Activated B cell treated with CpG ODN at 0.5 μM for 24 hours (primary cell): ENCODE measurements at regions not wholly inside any gene's neighbourhood (a gene's known extent, or its start where the extent isn't known, plus 50 kb on each side); places are given as distances from the start of the nearest gene placed in this dataset.

ENCODE experiments used
- ATAC-seq: fragments of 200-7000 bp; cut with Tn5 transposase; one replicate; pipeline ENCODE4 v1.10.0; 2021; ENCODE audit warnings: low read depth, mild to moderate bottlenecking, moderate library complexity
- CTCF ChIA-PET: fragments of 350-600 bp; sonication (Branson Sonifier 250); formaldehyde crosslinking; loops from one replicate; lab custom pipeline; 2021; ENCODE audit warnings: antibody characterized with exemption; lab: Charles Lee
- POLR2A ChIA-PET: fragments of 350-600 bp; sonication (Branson Sonifier 250); formaldehyde crosslinking; loops from one replicate; lab custom pipeline; 2021; ENCODE audit warnings: antibody characterized with exemption; lab: Charles Lee
- DNase-seq: peaks from one replicate; pipeline ENCODE4 v3.0.0; 2022
- H3K27ac Mint-ChIP-seq: one replicate; pipeline ENCODE4 v1.8.0; 2020; ENCODE audit warnings: mixed read lengths
- H3K27me3 Mint-ChIP-seq: one replicate; pipeline ENCODE4 v1.8.0; 2021; ENCODE audit warnings: mixed read lengths
- H3K36me3 Mint-ChIP-seq: one replicate; pipeline ENCODE4 v1.8.0; 2021; ENCODE audit warnings: low read depth, mixed read lengths
- H3K4me1 Mint-ChIP-seq: one replicate; pipeline ENCODE4 v1.8.0; 2021; ENCODE audit warnings: mixed read lengths
- H3K4me3 Mint-ChIP-seq: one replicate; pipeline ENCODE4 v1.8.0; 2020; ENCODE audit warnings: mild to moderate bottlenecking, mixed read lengths
- H3K9me3 Mint-ChIP-seq: one replicate; pipeline ENCODE4 v1.8.0; 2020; ENCODE audit warnings: mixed read lengths
- intact Hi-C: fragments of 100-400 bp; cut with micrococcal nuclease; formaldehyde crosslinking; loops from one replicate; pipeline ENCODE4 v1.15.1; 2024
- TF ChIP-seq, protein P1 (sequence below): fragments of 200-600 bp; IDR thresholded peaks from one replicate; pipeline ENCODE4 v1.8.0; 2022; ENCODE audit warnings: antibody characterized with exemption, mild to moderate bottlenecking

DNA sequence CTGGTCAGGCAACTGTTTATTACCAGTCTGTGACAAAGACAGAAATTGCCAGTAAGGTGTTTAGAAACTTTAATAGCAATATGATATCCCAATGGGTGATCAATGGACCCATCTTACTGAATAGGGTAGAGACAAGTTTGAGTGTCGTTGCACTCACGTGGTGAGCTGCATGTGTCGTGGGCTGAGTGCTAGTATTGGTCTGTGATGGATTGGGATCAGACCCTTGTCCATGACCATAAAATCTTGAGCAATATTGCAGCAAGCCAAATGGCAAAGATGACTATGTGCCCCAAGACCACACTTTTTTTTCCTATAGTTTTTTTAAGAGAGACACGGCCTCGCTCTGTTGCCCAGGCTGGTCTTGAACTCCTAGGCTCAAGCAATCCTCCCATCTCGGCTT lies 114.5 kb downstream of the PALM2AKAP2 start:
- DNase-seq (no peak), ATAC-seq (no peak)
- Mint-ChIP-seq H3K27ac (no peak overlapping the region), H3K27me3 (no peaks in the 10 kb centered on the region), H3K9me3 (no peaks in the 10 kb centered on the region), H3K36me3 (no peaks in the 10 kb centered on the region), H3K4me1 (peaks cover 15% of the 10 kb centered on the region), H3K4me3 (no peak overlapping the region)
- CTCF ChIA-PET = no interaction called here
- intact Hi-C loops = no loop called here
- TF ChIP-seq, protein P1, sequence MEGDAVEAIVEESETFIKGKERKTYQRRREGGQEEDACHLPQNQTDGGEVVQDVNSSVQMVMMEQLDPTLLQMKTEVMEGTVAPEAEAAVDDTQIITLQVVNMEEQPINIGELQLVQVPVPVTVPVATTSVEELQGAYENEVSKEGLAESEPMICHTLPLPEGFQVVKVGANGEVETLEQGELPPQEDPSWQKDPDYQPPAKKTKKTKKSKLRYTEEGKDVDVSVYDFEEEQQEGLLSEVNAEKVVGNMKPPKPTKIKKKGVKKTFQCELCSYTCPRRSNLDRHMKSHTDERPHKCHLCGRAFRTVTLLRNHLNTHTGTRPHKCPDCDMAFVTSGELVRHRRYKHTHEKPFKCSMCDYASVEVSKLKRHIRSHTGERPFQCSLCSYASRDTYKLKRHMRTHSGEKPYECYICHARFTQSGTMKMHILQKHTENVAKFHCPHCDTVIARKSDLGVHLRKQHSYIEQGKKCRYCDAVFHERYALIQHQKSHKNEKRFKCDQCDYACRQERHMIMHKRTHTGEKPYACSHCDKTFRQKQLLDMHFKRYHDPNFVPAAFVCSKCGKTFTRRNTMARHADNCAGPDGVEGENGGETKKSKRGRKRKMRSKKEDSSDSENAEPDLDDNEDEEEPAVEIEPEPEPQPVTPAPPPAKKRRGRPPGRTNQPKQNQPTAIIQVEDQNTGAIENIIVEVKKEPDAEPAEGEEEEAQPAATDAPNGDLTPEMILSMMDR = no peak
- POLR2A ChIA-PET = no interaction called here

DNA sequence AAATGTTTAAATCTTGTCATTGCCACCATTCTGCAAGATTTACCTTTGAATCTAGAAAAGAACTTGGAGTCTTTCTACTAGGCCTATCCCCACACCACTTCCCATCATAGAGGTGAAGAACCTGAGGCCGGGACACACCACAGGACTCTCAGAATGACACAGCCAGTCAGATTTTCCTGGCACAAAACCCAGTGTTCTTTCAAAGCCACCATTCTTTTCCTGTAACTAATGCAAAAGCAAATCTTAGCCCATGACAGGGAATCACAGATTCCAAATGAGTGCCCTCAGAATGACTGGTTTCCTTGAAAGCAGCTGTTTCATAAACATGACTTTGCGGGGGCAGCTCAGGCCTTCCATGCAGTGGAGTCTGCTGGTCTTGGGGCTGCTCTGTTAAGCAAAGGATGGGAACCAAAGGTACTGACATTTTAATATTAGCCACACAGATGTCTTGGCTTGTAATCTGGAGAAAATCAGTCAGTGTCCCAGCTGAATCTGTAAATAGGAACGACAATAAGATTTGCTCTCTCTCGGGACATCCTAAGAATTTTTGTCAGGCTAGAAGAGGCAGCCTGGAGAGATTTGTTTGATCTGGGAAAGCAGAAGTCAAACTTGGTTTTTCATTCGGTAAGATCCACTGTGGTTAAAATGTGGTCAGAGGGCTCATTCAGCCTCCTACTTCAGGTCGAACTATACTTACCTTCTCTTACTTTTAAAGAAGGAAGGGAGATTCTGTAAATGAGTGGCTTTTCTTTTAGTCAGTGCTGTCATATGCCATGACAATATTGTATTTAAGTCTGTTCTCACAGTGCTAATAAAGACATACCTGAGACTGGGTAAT lies 115.1 kb downstream of the PALM2AKAP2 start:
- ChIA-PET CTCF (interaction anchor here (0.7 kb wide), 1 partner anchor 241 kb away, joined by 3 read pairs; no protein-coding TSS in a partner anchor), POLR2A (no interaction called here)
- peak; percentile 28 for ATAC-seq
- no peak for DNase-seq
- Mint-ChIP-seq H3K27ac (no peak overlapping the region), H3K4me3 (no peak overlapping the region), H3K9me3 (no peaks in the 10 kb centered on the region), H3K27me3 (no peaks in the 10 kb centered on the region), H3K36me3 (no peaks in the 10 kb centered on the region), H3K4me1 (peaks cover 15% of the 10 kb centered on the region)
- TF ChIP-seq, protein P1 = no peak
- intact Hi-C loops = no loop called here

DNA sequence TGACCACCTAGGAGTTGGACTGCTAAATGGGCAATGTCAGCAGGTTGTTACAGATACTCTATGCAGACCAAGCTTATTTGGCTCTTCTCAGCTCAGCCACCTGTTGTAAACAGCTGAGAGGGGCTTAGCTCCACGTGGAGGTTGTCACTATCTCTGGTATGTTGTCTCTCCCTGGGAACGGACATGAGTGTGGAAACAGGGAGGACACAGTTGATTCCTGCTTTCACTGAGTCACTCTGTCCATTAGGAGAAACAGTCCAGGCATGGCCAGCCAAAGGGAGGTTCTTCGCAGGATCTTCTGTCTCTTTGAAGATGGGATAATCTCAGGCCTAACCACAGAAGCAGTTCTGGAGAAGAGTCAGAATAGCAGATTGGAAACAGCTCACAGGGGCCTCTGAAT lies 121.2 kb downstream of the PALM2AKAP2 start:
- Mint-ChIP-seq H3K27ac (no peak overlapping the region), H3K36me3 (no peaks in the 10 kb centered on the region), H3K4me1 (peaks cover 23% of the 10 kb centered on the region), H3K9me3 (no peaks in the 10 kb centered on the region), H3K4me3 (no peak overlapping the region), H3K27me3 (no peaks in the 10 kb centered on the region)
- ChIA-PET CTCF (interaction anchor here (0.7 to 8.2 kb wide), 5 partner anchors 19 to 316 kb away, joined by 3 to 140 read pairs (median 3); no protein-coding TSS in a partner anchor), POLR2A (interaction anchor here (22.7 kb wide), 1 partner anchor 69 kb away, joined by 704 read pairs; no protein-coding TSS in a partner anchor)
- ATAC-seq (no peak), DNase-seq (no peak)
- TF ChIP-seq, protein P1 = no peak
- intact Hi-C loops = loop anchor here (5.0 to 10.0 kb wide), 2 partner anchors 329 to 724 kb away; no protein-coding TSS in a partner anchor

DNA sequence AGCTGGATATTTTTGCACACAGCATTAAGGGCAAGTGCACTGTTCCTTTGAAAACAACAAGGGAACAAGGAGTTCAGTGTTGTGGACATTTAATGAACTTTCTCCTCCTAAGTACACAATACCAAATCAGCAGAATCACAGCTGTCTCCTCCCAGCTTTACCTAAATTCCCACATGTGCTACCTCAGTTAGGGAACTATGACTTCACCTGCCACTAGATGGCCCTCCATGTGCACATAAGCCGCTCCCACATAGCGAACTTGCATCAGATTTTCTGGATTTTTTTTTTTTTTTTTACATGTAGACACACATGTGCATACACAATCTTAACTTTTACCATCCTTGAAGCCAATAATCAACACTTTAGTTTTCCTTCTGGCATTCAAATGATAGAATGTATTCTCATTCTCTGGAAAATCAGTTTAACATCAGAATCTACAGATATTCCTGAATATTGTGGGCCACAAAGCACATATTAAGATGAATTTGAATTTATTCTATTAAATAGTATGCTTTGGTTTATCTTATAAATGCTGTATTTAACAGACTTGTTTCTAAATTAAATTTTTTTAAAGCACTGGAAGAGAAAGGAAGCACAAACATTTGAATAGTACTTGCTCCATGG lies 123.6 kb downstream of the PALM2AKAP2 start:
- DNase-seq = no peak
- intact Hi-C loops = loop anchor here (1.0 to 10.0 kb wide), 6 partner anchors 69 to 721 kb away; no protein-coding TSS in a partner anchor
- peaks cover 21% of the 10 kb centered on the region for H3K4me1 Mint-ChIP-seq
- peak; percentile 65 for ATAC-seq
- POLR2A ChIA-PET = interaction anchor here (0.7 to 22.7 kb wide), 9 partner anchors 67 to 253 kb away, joined by 3 to 704 read pairs (median 7); no protein-coding TSS in a partner anchor
- peak overlapping the region; percentile 69 for H3K27ac Mint-ChIP-seq
- no peak overlapping the region for H3K4me3 Mint-ChIP-seq
- CTCF ChIA-PET = interaction anchor here (0.6 to 8.2 kb wide), 39 partner anchors 11 to 378 kb away, joined by 3 to 140 read pairs (median 5); partner anchors contain the start of gene TXN
- H3K36me3 Mint-ChIP-seq = no peaks in the 10 kb centered on the region
- no peaks in the 10 kb centered on the region for H3K27me3 Mint-ChIP-seq
- no peaks in the 10 kb centered on the region for H3K9me3 Mint-ChIP-seq
- TF ChIP-seq, protein P1 = peak; percentile 25
